Activated B cell treated with CpG ODN at 0.5 μM for 24 hours (primary cell): ENCODE measurements at regions not wholly inside any gene's neighbourhood (a gene's known extent, or its start where the extent isn't known, plus 50 kb on each side); places are given as distances from the start of the nearest gene placed in this dataset.

Experiments
- ATAC-seq: fragments of 200-7000 bp; cut with Tn5 transposase; one replicate; pipeline ENCODE4 v1.10.0; 2021; ENCODE audit warnings: low read depth, mild to moderate bottlenecking, moderate library complexity
- CTCF ChIA-PET: fragments of 350-600 bp; sonication (Branson Sonifier 250); formaldehyde crosslinking; loops from one replicate; lab custom pipeline; 2021; ENCODE audit warnings: antibody characterized with exemption; lab: Charles Lee
- POLR2A ChIA-PET: fragments of 350-600 bp; sonication (Branson Sonifier 250); formaldehyde crosslinking; loops from one replicate; lab custom pipeline; 2021; ENCODE audit warnings: antibody characterized with exemption; lab: Charles Lee
- DNase-seq: peaks from one replicate; pipeline ENCODE4 v3.0.0; 2022
- H3K27ac Mint-ChIP-seq: one replicate; pipeline ENCODE4 v1.8.0; 2020; ENCODE audit warnings: mixed read lengths
- H3K27me3 Mint-ChIP-seq: one replicate; pipeline ENCODE4 v1.8.0; 2021; ENCODE audit warnings: mixed read lengths
- H3K36me3 Mint-ChIP-seq: one replicate; pipeline ENCODE4 v1.8.0; 2021; ENCODE audit warnings: low read depth, mixed read lengths
- H3K4me1 Mint-ChIP-seq: one replicate; pipeline ENCODE4 v1.8.0; 2021; ENCODE audit warnings: mixed read lengths
- H3K4me3 Mint-ChIP-seq: one replicate; pipeline ENCODE4 v1.8.0; 2020; ENCODE audit warnings: mild to moderate bottlenecking, mixed read lengths
- H3K9me3 Mint-ChIP-seq: one replicate; pipeline ENCODE4 v1.8.0; 2020; ENCODE audit warnings: mixed read lengths
- intact Hi-C: fragments of 100-400 bp; cut with micrococcal nuclease; formaldehyde crosslinking; loops from one replicate; pipeline ENCODE4 v1.15.1; 2024
- TF ChIP-seq, protein P1 (sequence below): fragments of 200-600 bp; IDR thresholded peaks from one replicate; pipeline ENCODE4 v1.8.0; 2022; ENCODE audit warnings: antibody characterized with exemption, mild to moderate bottlenecking

GRCh38 chr11:116115801-116116200, 611.6 kb upstream of the CADM1 start:
- TF ChIP-seq, protein P1, sequence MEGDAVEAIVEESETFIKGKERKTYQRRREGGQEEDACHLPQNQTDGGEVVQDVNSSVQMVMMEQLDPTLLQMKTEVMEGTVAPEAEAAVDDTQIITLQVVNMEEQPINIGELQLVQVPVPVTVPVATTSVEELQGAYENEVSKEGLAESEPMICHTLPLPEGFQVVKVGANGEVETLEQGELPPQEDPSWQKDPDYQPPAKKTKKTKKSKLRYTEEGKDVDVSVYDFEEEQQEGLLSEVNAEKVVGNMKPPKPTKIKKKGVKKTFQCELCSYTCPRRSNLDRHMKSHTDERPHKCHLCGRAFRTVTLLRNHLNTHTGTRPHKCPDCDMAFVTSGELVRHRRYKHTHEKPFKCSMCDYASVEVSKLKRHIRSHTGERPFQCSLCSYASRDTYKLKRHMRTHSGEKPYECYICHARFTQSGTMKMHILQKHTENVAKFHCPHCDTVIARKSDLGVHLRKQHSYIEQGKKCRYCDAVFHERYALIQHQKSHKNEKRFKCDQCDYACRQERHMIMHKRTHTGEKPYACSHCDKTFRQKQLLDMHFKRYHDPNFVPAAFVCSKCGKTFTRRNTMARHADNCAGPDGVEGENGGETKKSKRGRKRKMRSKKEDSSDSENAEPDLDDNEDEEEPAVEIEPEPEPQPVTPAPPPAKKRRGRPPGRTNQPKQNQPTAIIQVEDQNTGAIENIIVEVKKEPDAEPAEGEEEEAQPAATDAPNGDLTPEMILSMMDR: no peak
- H3K27me3 Mint-ChIP-seq: no peaks in the 10 kb centered on the region
- CTCF ChIA-PET: no interaction called here

GRCh38 chr11:116114198-116114651, 610.0 kb upstream of the CADM1 start:
- H3K4me3 Mint-ChIP-seq: no peak overlapping the region
- no peaks in the 10 kb centered on the region for H3K36me3 Mint-ChIP-seq
- POLR2A ChIA-PET: no interaction called here
- no peak overlapping the region for H3K27ac Mint-ChIP-seq
- peaks cover 6% of the 10 kb centered on the region for H3K9me3 Mint-ChIP-seq
- ATAC-seq: no peak
- CTCF ChIA-PET: no interaction called here
- H3K4me1 Mint-ChIP-seq: no peaks in the 10 kb centered on the region
- no peaks in the 10 kb centered on the region for H3K27me3 Mint-ChIP-seq
- intact Hi-C loops: no loop called here
- TF ChIP-seq, protein P1: no peak
- DNase-seq: no peak

More at GRCh38 chr11:116115801-116116200, 611.6 kb upstream of the CADM1 start:
- peaks cover 6% of the 10 kb centered on the region for H3K9me3 Mint-ChIP-seq
- H3K36me3 Mint-ChIP-seq: no peaks in the 10 kb centered on the region
- POLR2A ChIA-PET: no interaction called here
- ATAC-seq (no peak), DNase-seq (no peak)
- H3K4me1 Mint-ChIP-seq: no peaks in the 10 kb centered on the region
- H3K27ac Mint-ChIP-seq: no peak overlapping the region
- intact Hi-C loops: no loop called here
- H3K4me3 Mint-ChIP-seq: no peak overlapping the region

DNA sequence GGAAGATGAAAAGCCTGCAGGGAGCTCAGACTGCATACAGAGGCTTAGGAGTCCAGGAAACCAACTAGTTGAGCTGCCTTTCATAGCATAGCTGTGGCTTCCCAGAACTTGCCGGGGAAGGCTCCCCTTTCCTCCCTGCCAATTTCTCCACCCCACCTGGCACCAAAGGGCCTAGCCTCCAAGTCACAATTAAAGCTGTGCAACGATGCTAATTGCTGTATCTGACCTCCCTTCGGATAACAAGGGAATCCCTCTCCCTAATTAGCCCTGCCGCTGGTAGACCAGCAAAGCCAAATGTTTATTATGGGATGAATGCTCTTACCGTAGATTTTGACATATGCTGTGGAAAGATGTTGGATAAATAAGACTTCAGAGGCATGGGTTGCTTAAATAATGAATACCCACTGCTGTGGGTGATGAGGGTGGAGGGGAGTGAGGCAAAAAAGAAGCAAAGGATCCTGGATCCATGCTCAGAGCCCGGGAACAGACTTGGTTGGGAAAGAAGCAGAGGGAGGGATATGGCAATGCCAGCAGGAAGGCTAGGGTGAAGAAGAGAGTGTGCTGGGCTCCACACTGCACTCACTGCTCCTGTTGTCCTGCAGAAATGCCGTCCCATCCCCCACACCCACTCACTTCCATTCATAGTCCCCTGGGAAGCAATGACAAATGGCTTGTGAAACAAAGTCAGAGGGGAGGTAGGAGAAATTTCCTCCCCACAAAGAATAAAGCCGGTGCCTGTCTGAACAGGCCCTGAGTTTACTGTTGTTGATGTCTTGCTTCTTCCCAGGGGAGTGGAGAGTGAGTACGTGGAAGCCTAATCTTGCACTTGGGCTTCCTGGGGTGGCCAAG, 608.1 kb upstream of the CADM1 start:
- no peaks in the 10 kb centered on the region for H3K27me3 Mint-ChIP-seq
- POLR2A ChIA-PET: no interaction called here
- H3K27ac Mint-ChIP-seq: no peak overlapping the region
- intact Hi-C loops: no loop called here
- H3K4me1 Mint-ChIP-seq: no peaks in the 10 kb centered on the region
- ATAC-seq (no peak), DNase-seq (no peak)
- no peak overlapping the region for H3K4me3 Mint-ChIP-seq
- peaks cover 4% of the 10 kb centered on the region for H3K9me3 Mint-ChIP-seq
- CTCF ChIA-PET: no interaction called here
- TF ChIP-seq, protein P1: no peak
- no peaks in the 10 kb centered on the region for H3K36me3 Mint-ChIP-seq

DNA sequence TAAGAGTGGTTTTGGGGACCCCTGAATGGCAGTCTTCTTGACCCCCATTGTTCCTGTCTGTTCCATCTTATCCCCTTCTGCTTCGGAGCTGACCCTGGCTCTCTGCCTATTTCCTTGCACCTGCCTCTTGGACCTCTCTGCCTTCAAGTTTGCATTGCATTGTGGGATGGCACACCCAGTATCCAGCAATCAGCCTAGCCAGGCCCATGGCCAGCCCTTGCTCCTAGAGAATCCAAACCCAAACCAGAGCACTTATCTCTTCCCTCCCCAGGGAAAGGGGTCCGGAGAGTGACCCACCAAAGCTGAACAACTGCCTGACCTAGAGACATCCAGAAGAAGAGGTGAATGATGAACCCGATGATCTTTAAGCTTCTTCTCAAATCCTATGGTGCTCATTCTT, 607.3 kb upstream of the CADM1 start:
- peaks cover 4% of the 10 kb centered on the region for H3K9me3 Mint-ChIP-seq
- H3K36me3 Mint-ChIP-seq: no peaks in the 10 kb centered on the region
- POLR2A ChIA-PET: no interaction called here
- H3K27ac Mint-ChIP-seq: no peak overlapping the region
- no peaks in the 10 kb centered on the region for H3K4me1 Mint-ChIP-seq
- CTCF ChIA-PET: no interaction called here
- no peak overlapping the region for H3K4me3 Mint-ChIP-seq
- no peaks in the 10 kb centered on the region for H3K27me3 Mint-ChIP-seq
- ATAC-seq (no peak), DNase-seq (no peak)
- TF ChIP-seq, protein P1: no peak
- intact Hi-C loops: no loop called here

DNA sequence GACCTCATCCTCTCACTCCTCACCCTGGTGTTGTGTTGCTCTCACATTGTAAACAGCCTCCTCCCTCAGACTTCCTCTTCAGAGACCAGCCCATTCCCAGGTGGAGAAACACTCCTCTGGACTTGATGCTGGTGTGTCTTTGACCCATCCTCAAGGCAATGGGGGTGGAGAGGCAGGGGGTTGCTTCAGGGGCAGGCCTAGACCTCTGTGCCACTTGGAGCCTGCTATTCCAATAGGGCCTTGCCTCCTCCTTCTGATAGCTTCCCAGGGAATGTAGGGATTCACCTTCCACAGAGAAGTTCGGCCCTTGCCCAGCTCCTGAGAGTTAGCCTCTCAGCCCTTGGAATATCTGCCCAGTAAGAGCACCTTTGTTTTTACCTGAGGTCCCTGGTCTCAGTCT, 606.6 kb upstream of the CADM1 start:
- DNase-seq (no peak), ATAC-seq (no peak)
- TF ChIP-seq, protein P1: no peak
- Mint-ChIP-seq H3K27me3 (no peaks in the 10 kb centered on the region), H3K36me3 (no peaks in the 10 kb centered on the region), H3K4me3 (no peak overlapping the region), H3K27ac (no peak overlapping the region), H3K4me1 (no peaks in the 10 kb centered on the region), H3K9me3 (peaks cover 3% of the 10 kb centered on the region)
- CTCF ChIA-PET: no interaction called here
- intact Hi-C loops: no loop called here
- POLR2A ChIA-PET: no interaction called here
